HG03354 (cell line): ENCODE measurements at regions not wholly inside any gene's neighbourhood (a gene's known extent, or its start where the extent isn't known, plus 50 kb on each side); places are given as distances from the start of the nearest gene placed in this dataset.
"Not testable (repeated sequence)": the region's sequence is repeated elsewhere in the genome, so short reads cannot be mapped to it uniquely, and the experiment has no call there.

ENCODE experiments used
- ATAC-seq: cut with Tn5 transposase; IDR thresholded peaks from one replicate; pipeline ENCODE4 v1.9.1; 2021; ENCODE audit warnings: mild to moderate bottlenecking; ENCODE audit not compliant: unreplicated experiment, poor library complexity, severe bottlenecking

- no peak for ATAC-seq
Measured at GRCh38 chr2:111664275-111664850, 219.6 kb downstream of the ANAPC1 start.

- no peak for ATAC-seq
Measured at GRCh38 chr2:111665011-111665410, 219.0 kb downstream of the ANAPC1 start.

GRCh38 chr2:111665551-111666116 is 218.4 kb downstream of the ANAPC1 start:
- no peak for ATAC-seq

DNA sequence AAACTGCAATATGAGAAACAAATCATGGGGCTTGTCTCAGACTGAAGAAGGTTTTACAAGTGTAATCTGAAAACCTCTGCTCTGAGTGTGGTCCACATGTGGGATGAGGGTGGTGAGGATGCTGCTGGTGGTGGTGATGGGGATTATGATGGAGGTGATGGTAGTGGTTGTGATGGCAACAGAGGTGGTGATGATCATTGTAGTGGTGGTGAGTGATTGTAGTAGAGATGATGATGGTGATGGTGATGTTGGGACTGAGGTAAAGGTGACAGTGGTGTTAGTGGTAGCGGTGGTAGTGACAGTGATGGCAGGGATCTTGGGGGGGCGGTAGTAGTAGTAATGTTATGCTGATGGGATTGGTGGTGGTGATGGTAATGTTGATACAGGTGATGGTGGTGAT is 217.8 kb downstream of the ANAPC1 start:
- no peak for ATAC-seq

- no peak for ATAC-seq
Measured at GRCh38 chr2:111667001-111667400, 217.0 kb downstream of the ANAPC1 start.

DNA sequence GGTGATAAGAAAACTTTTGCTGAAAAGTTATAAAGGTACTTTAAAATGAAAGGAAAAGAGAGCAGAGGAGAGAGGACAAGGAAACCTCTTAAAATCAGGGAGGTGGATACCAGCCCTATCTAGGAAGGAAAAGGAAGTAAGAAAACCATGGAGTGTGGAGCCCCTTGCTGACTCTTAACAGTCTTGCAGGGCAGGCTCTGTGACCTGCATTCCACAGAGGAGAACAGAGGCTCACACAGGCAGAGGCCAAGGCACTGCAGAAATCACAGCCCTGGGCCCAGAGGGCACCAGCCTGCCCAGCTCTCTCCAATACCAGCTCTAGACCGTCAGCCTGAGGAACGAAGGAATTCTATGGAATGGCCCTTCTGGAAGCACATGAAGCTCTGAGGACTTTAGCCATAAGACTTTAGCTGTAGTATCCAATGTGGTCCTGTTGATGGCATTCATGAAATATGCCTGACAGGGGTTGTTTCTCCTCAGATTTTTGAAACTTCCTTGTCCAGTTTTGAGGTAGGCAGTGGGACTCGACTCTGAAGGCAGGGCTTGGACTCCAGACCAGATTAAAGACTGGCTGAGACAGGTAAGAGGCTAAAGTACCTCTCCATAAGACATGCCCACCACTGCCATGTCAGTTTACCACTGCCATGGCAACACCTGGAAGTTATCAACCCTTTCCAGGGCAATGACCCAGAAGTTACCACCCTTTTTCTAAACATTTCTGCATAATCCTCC is 216.3 kb downstream of the ANAPC1 start:
- no peak for ATAC-seq

- ATAC-seq = no peak
Measured at GRCh38 chr2:111668274-111668616, 215.7 kb downstream of the ANAPC1 start.

DNA sequence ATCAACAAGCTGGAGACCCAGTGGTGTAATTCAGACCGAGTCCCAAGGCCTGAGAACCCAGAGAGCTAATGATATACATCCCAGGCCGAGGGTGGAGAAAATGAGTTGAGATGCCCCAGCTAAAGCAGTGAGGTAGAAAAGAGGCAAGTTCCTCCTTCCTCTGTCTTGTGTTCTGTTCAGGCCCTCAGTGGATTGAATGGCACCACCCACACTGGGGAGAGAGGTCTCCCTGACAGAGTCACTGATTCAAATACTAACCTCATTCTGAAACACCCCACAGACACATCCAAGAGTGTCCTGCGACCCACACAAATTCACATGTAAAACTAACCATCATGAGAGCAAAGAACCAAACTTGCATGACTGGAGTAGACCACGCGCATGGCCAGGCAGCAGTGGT is 215.3 kb downstream of the ANAPC1 start:
- no peak for ATAC-seq

DNA sequence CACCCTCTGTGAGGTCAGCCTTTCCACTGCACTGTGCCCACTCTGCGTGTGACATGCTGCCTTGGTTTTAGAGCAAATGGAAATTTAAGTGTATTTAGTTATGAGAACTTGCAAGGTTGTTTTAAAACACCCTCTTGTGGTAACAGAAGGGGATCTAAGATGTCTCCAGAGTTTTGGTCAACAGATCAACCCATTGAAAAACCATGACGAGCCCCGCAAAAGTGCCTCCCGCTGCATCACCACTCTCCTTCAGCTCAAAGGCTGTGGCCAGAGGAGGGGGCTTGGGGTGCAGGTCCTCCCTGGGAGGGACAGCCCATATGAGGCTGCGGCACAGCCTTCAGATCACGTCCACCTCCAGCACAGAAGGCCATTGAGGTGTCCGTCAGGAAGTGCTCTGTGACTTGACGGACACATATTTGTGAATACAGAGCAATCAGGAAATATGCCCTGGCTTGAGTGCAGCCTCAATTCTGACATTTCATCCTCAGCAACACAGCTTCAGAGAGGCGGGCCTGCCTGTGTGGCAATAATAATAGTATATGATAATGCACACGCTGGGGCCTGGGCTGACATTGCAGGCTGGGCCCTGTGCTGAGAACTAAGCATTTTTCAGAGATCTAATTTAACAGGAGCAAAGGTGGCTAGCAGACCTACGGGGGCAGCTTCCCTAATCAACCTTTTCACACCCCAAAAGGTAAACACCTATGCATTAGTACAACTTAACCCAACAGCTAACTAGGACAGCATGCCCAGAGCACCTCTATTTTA is 213.9 kb downstream of the ANAPC1 start:
- ATAC-seq = no peak

DNA sequence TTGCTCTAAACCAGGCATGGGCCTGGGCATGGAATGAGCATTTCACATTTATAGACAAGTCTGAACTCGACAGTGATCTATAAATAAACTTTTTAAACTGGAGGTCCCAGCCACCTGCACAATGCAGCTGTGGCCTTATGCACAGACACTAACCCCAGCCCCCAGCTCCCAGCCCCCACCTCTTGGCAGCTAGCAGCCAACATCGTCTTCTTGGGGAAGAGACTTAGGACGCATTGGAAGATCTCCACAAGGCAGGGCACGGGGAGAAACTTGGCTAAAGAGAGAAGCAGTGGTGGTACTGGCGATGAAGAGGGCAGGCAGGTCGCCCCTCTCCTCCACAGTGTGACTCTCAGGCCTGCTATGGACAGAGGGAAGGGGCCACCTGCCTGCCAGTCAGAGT is 213.2 kb downstream of the ANAPC1 start:
- ATAC-seq = no peak

- no peak for ATAC-seq
Measured at GRCh38 chr2:111671426-111672150, 212.4 kb downstream of the ANAPC1 start.

DNA sequence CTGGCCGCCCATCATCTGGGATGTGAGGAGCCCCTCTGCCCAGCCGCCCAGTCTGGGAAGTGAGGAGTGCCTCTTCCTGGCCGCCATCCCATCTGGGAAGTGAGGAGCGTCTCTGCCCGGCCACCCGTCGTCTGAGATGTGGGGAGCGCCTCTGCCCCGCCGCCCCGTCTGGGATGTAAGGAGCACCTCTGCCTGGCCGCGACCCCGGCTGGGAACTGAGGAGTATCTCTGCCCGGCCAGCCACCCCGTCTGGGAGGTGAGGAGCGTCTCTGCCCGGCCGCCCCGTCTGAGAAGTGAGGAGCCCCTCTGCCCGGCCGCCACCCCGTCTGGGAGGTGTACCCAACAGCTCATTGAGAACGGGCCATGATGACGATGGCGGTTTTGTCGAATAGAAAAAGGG is 211.4 kb downstream of the ANAPC1 start:
- not testable (repeated sequence) for ATAC-seq

DNA sequence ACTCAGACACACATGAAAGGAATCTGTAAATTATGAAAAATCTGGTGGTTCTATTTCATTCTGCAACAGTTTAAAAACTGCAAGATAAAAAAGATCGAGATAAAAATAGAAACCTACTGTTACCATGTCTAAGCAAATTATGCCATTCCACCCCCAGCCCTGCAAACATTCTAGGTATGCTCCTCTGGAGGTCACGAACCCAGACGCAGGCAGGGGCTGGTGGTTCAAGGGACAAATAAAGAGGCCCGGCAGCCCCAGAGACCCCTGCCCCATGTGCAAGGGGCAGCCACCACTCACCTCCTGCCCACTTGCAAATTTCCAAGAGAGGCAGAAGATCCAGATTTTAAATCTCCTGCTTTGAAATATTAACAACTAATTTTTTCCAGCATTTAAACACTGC is 210.5 kb downstream of the ANAPC1 start:
- no peak for ATAC-seq

- ATAC-seq = no peak
Measured at GRCh38 chr2:111675419-111676194, 208.4 kb downstream of the ANAPC1 start.

- ATAC-seq = no peak
Measured at GRCh38 chr2:111676291-111676822, 207.6 kb downstream of the ANAPC1 start.

DNA sequence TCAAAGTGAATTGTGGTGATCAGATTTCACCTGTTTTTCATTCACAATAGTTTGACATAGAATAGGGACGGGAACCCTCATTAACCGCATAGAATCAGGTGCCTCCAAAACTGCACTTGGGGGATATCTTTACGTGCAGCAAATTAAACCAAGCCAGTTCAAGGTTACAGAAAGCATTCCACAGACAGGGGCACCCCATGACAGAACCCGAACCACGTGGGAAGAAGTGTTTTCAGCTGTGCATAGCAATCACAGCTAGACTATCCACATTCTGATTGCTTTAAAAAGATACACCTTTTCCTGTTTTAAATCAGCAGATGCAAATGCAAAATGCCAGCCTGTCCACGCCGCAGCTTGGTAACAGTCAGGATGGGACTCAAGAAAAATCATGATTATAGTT is 205.8 kb downstream of the ANAPC1 start:
- ATAC-seq = no peak

- no peak for ATAC-seq
Measured at GRCh38 chr2:111678651-111679050, 205.3 kb downstream of the ANAPC1 start.

- ATAC-seq = no peak
Measured at GRCh38 chr2:111679202-111679601, 204.8 kb downstream of the ANAPC1 start.

- no peak for ATAC-seq
Measured at GRCh38 chr2:111684611-111685010, 199.4 kb downstream of the ANAPC1 start.
